Testis (tissue), 2 donors: ENCODE measurements at regions not wholly inside any gene's neighbourhood (a gene's known extent, or its start where the extent isn't known, plus 50 kb on each side); places are given as distances from the start of the nearest gene placed in this dataset.
"Not testable (repeated sequence)": the region's sequence is repeated elsewhere in the genome, so short reads cannot be mapped to it uniquely, and the experiment has no call there.

ENCODE experiments used
- DNase-seq: peaks from one replicate; pipeline ENCODE4 v3.0.0-alpha.2; 2019
- H3K27ac ChIP-seq, 2 donors: fragments of 200-600 bp; sonication (generic); one replicate each; pipeline ENCODE4 v1.5.1; 2019
- H3K27me3 ChIP-seq: fragments of 200-600 bp; sonication (generic); one replicate; pipeline ENCODE4 v1.5.1; 2019
- H3K36me3 ChIP-seq: fragments of 200-600 bp; sonication (generic); one replicate; pipeline ENCODE4 v1.5.1; 2017; ENCODE audit warnings: low read depth; ENCODE audit errors: missing control alignments
- H3K4me1 ChIP-seq: fragments of 200-600 bp; sonication (generic); one replicate; pipeline ENCODE4 v1.5.1; 2019
- H3K4me3 ChIP-seq, 2 donors: fragments of 200-600 bp; sonication (generic); one replicate each; pipeline ENCODE4 v1.5.1; 2017 to 2019
- H3K9me3 ChIP-seq: fragments of 200-600 bp; sonication (generic); one replicate; pipeline ENCODE4 v1.5.1; 2017
- CTCF ChIP-seq, 3 experiments: fragments of 450-650 bp in 2 of 3; fragments of 200-600 bp in 1 of 3; sonication (generic) in 1 of 3; IDR thresholded peaks; one replicate each; pipeline ENCODE4 v1.5.1; 2016 to 2019; ENCODE audit warnings: antibody characterized with exemption in 3 of 3, mild to moderate bottlenecking in 2 of 3, moderate library complexity in 1 of 3
- POLR2A ChIP-seq: fragments of 450-650 bp; IDR thresholded peaks from one replicate; pipeline ENCODE4 v1.6.1; 2017; ENCODE audit warnings: antibody characterized with exemption, mild to moderate bottlenecking, moderate library complexity
- WGBS, 2 donors: methylation state at CpG; one replicate each; pipeline ENCODE4 v1.1.5; 2018; 5-methylcytosine and 5-hydroxymethylcytosine counted together
- intact Hi-C: fragments of 100-400 bp; cut with DNase I; formaldehyde crosslinking; loops from one replicate; pipeline ENCODE4 v1.15.1; 2023; ENCODE audit warnings: low total_unique reads

- intact Hi-C loops, result no loop called here
- H3K36me3 ChIP-seq, result no peaks in the 10 kb centered on the region
- TF ChIP-seq CTCF (IDR thresholded peaks at IDR 0.05), result no peak
- TF ChIP-seq POLR2A, result no peak
- no peaks in the 10 kb centered on the region for H3K9me3 ChIP-seq
- H3K4me1 ChIP-seq, result no peaks in the 10 kb centered on the region
- H3K27ac ChIP-seq, result no peak overlapping the region
- WGBS, 2 donors, result 62 to 68% methylated on average over 2 of the region's 2 CpGs
- no peaks in the 10 kb centered on the region for H3K27me3 ChIP-seq
- H3K4me3 ChIP-seq, result no peak overlapping the region
- no peak for DNase-seq
Measured at GRCh38 chr13:70520275-70521036, 412.2 kb upstream of the KLHL1 start.

- Histone ChIP-seq H3K4me1 (no peaks in the 10 kb centered on the region), H3K4me3 (no peak overlapping the region), H3K27me3 (no peaks in the 10 kb centered on the region), H3K27ac (no peak overlapping the region), H3K9me3 (no peaks in the 10 kb centered on the region), H3K36me3 (no peaks in the 10 kb centered on the region)
- TF ChIP-seq CTCF (IDR thresholded peaks at IDR 0.05), result no peak
- TF ChIP-seq POLR2A, result no peak
- intact Hi-C loops, result no loop called here
- DNase-seq, result no peak
- 75 to 76% methylated on average over 2 of the region's 2 CpGs for WGBS, 2 donors
Measured at GRCh38 chr13:70518081-70518480, 409.8 kb upstream of the KLHL1 start.

GRCh38 chr13:70516226-70516625 lies 408.0 kb upstream of the KLHL1 start:
- Histone ChIP-seq H3K27ac (no peak overlapping the region), H3K4me3 (no peak overlapping the region), H3K27me3 (no peaks in the 10 kb centered on the region), H3K4me1 (no peaks in the 10 kb centered on the region), H3K36me3 (no peaks in the 10 kb centered on the region), H3K9me3 (no peaks in the 10 kb centered on the region)
- intact Hi-C loops, result no loop called here
- 85 to 88% methylated on average over 2 of the region's 2 CpGs for WGBS, 2 donors
- no peak for DNase-seq
- no peak for TF ChIP-seq CTCF (IDR thresholded peaks at IDR 0.05)
- no peak for TF ChIP-seq POLR2A

GRCh38 chr13:70511861-70512417 lies 403.7 kb upstream of the KLHL1 start:
- peak overlapping the region in 1 of 2 donors; percentile 38 for H3K4me3 ChIP-seq
- H3K4me1 ChIP-seq, H3K36me3 ChIP-seq, H3K27me3 ChIP-seq, intact Hi-C loops, H3K9me3 ChIP-seq, DNase-seq, H3K27ac ChIP-seq: not testable (repeated sequence)
- WGBS, 2 donors, result 80 to 95% methylated on average over 16 to 35 of the region's 40 CpGs

- no peak for DNase-seq
- Histone ChIP-seq H3K4me1 (no peaks in the 10 kb centered on the region), H3K27ac (no peak overlapping the region), H3K4me3 (no peak overlapping the region), H3K9me3 (no peaks in the 10 kb centered on the region), H3K36me3 (no peaks in the 10 kb centered on the region), H3K27me3 (no peaks in the 10 kb centered on the region)
- intact Hi-C loops, result no loop called here
- TF ChIP-seq CTCF (IDR thresholded peaks at IDR 0.05) (no peak), POLR2A (no peak)
- 80 to 82% methylated on average over 4 of the region's 4 CpGs for WGBS, 2 donors
Measured at GRCh38 chr13:70505809-70506208, 397.6 kb upstream of the KLHL1 start.
